Renal pelvis (tissue), 1 donor: ENCODE measurements at regions not wholly inside any gene's neighbourhood (a gene's known extent, or its start where the extent isn't known, plus 50 kb on each side); places are given as distances from the start of the nearest gene placed in this dataset.

Source experiments
- DNase-seq: peaks from one replicate; pipeline ENCODE4 v3.0.0-alpha.2; 2013

DNA sequence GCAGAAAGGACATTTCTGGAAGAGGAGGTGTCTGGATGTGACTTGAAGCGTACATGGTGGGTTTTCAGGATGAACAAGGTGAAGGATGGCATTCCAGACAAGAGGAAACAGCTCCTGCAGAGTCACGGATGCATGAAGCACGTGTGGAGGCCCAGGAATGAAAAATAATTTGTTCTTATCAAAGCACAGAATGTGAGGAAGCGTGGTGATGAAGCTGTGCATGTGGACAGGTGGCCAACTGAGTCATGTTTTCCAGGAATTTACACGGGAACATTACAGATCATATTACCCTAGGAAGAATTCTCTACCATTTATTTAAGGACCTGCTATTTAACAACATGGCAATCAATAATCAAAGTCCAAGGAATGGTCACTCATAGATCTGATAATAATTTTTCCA is 413.2 kb upstream of the KLF6 start:
- no peak for DNase-seq

- no peak for DNase-seq
Observed at GRCh38 chr10:4197676-4198075, 412.7 kb upstream of the KLF6 start.

- no peak for DNase-seq
Observed at GRCh38 chr10:4196771-4197390, 411.9 kb upstream of the KLF6 start.

DNA sequence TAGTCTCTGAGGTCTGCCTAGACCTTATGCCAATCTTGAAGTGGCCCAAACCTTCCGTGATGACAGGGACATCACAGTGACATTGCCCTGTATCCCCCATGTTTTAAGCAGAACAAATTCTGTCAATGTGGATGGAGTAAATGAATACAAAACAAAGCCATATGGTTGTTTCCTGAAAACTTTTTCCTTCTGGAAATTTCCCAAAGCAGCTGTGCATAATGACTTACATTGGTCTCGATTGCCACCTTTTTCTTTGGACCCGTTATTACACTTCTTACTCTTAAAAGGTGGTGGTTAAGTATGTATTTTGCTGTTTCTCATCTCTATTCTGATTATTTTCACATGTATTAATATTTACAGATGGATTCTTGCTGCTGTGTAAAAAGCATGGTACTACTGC is 411.2 kb upstream of the KLF6 start:
- DNase-seq = no peak

- no peak for DNase-seq
Observed at GRCh38 chr10:4195213-4195612, 410.2 kb upstream of the KLF6 start.

- no peak for DNase-seq
Observed at GRCh38 chr10:4194231-4194630, 409.2 kb upstream of the KLF6 start.

DNA sequence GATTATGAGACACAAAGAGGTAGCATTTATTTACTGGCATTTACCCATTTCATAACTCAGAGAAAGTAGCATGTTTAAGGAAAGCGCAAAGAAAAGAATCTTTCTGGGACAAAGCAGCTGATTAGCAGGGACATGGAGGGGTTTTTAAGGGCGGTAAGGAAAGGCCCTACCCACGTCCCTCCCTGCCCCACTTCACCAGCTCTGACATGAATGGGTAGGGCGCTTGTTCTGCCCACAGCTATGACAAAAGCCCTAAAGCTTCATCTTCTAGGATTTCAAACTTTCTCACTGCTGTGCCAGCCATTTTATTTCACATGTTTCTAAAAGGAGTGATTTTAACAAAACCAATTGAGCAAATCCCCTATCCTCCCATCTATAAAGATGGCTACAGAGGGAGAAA is 406.9 kb upstream of the KLF6 start:
- no peak for DNase-seq

DNA sequence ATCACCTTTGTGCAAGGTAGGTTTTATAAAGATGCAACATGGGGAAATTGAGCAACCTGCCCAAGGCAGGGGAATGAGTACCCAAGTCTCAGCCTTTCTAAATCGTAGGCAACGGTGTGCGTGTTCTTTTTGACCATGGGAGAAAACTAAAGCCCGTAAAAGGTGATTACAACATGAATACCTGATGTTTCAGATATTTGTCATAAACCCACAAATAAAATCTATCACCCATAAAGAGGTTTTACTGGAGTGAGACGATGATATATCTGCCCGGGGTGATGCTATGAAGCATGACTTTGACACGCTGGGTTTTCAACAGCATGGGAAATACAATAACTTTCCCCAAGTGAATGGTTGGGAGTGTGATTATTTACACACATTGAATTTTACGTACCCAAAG is 406.3 kb upstream of the KLF6 start:
- DNase-seq = no peak

GRCh38 chr10:4190876-4191275 is 405.9 kb upstream of the KLF6 start:
- DNase-seq = no peak

GRCh38 chr10:4189281-4189680 is 404.3 kb upstream of the KLF6 start:
- DNase-seq = no peak

GRCh38 chr10:4188406-4188805 is 403.4 kb upstream of the KLF6 start:
- no peak for DNase-seq

- no peak for DNase-seq
Observed at GRCh38 chr10:4186849-4187540, 402.0 kb upstream of the KLF6 start.

DNA sequence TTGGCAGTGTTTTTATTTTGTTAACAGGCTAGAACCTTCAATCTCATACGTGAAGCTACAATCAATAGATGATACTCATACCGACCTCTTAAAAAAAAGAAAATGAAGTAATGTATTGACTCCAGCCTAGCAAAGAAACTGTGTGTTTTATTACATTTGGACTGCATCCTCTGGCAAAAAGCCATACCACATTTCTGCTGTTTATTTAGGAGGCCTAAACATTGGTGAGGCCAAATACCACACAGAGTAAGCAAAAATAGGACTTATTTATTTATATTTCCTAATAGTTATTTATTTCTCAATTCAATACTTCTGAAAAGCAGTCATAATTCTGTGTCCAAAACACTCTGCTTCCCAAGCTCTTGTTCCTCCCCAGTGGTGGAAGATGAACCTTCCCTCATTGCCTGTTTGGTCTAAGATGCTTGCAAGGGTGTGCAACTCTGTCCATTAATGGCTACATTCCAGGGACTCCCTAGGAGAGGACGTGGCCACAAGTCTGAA is 398.8 kb upstream of the KLF6 start:
- no peak for DNase-seq

DNA sequence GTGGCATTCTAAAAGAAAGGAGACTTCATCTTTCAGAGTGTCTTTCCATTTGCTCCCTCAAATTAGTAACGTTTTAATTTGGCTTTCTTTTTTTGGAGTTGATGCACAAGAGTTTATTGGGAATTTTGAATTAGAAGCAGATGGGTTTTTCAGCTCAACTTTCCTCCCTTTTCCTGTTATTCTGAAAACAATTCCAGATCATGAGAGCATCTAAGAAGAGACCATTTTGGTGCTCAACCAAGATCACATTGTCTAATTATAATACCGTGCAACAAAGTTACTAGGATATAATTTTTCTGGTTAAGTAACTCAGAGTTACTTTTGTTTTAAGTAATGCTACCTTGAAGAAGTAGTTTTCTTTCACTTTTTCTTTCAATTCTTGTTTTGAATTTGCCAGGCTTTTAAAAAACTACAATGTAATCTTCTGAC is 396.6 kb upstream of the KLF6 start:
- no peak for DNase-seq

DNA sequence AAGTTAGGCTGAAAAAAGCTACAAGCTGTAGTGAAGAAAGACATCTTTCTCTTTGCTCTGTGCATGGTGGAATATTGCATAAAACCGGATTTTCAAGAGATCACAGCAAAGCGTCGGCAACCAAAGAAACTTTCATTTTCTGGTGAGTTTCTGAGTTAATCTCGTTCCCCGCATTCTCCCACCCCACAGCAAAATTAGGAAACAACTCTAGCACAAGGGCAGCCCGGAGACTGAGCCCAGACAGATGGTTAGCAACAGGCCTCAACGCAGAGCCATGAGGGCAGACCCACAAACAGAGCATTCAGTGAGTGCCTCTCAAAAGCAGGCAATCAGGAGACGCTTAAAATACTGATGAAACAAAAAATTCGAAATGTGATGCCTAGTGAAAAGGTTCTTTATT is 396.1 kb upstream of the KLF6 start:
- no peak for DNase-seq

DNA sequence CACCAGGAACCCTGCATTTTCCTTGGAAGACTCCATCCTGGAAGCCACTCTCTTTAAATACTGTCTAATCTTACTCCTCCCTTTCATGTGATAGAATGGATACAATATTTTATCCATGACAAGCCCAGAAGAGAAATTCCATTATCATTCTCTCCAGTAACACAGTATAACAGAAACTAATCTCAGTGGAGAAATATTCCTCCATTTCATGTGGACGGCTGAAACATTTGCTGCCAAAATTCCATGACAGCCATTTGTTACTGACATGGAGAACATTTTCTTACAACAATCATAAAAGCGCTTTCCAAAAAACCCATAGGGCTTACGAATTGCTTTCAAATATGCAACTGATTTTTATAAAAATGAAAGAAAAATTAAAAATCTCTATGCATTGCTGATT is 392.8 kb upstream of the KLF6 start:
- no peak for DNase-seq

DNA sequence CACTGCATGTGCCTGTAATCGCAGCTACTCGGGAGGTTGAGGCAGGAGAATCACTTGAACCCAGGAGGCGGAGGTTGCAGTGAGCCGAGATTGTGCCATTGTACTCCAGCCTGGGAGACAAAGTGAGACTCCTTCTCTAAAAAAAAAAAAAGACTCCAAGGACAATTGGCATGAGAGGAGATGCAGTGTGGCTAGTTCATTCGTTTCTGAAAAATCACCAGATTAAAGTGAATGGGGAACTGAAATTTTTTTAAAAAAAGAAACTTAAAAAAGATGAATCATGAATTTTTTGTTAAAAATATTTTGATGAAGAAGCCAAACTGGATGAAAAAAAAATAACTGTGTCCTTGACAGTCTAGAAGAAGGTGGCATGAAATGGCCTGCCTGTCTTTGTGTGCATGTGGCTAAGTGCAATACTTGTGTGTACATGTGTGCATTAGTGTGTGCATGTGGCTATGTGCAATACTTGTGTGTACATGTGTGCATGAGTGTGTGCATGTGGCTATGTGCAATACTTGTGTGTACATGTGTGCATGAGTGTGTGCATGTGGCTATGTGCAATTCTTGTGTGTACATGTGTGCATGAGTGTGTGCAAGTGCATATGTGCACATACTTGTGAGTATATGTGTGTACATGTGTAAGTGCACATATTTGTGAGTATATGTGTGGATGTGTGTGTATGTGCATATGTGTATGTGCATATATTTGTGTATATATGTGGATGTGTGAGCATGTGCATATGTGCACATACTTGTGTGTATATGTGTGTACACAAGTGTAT is 391.7 kb upstream of the KLF6 start:
- no peak for DNase-seq

GRCh38 chr10:4174197-4174596 is 389.2 kb upstream of the KLF6 start:
- DNase-seq = no peak

DNA sequence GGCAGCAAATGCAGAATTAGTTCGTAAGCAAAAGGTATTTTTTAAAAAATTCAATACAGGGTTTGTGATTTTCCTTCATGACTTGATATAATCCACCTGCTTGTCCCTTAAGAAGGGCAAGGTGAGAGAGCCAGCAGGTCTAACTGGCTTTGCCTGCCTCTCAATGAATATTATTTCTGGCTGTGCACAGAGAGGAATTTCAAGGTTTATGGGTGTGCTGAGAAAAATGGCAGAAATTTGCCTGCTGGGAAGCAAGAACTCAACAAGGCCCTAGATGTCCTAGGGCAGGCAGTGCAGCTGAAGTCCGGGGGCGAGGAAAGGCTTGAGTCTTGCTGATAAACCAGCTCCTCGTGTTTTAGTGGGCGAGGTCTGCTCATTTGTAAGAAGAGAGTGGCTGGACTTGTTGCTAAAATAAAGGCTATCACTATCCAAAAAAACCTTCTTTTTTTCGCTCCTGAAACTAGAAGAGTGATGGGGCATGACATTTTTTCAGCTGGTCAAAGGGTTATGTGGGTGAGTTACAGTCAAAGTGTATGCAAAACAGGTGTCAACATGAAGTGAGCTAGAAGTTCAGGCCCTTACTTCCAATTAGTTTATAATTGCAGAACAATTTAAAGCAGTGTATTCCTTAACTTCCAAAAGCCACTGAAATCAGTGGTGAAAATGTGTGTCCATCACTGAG is 385.8 kb upstream of the KLF6 start:
- no peak for DNase-seq

DNA sequence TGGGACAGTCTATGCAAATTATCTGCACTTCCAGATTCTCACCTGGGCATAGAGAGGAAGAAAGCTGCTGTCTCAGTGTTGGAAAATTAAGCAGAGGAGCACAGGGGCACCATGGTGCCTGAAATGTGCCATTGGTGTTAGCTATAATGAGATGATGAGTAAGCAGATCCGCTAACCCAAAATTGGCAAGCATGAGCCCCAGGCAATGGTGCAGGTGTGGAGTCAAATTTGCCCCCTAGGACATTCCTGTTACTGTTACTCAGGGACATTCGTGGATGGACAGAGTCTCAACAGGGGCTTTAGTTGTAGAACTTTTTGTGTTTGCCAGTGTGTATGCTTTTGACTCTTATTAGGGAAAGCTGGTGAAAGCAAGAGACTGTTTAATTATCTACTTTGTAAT is 385.2 kb upstream of the KLF6 start:
- DNase-seq = no peak

DNA sequence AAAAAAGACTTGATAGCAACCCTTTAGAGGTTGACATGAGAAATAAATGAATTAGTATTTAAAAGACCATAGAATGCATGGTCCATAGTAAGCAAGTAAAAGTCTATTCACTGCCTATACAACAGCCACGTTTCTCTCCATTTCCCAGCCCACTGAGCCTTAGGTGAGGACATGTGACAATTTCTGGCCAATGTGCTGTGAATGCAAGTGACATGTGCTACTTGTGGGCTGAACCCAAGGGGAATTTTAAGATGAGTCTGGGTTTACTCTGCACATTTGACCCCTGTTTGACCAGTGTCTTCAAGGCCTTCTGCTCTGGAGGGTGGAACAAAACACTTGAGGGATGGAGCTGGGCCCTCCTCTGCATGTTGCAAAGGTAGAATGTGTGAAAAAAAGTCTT is 384.4 kb upstream of the KLF6 start:
- no peak for DNase-seq

GRCh38 chr10:4167216-4167615 is 382.2 kb upstream of the KLF6 start:
- DNase-seq = no peak
